Keratinocyte (primary cell): ENCODE measurements at regions not wholly inside any gene's neighbourhood (a gene's known extent, or its start where the extent isn't known, plus 50 kb on each side); places are given as distances from the start of the nearest gene placed in this dataset.

Source experiments
- EZH2 ChIP-seq: IDR thresholded peaks from one replicate; pipeline ENCODE4 v1.6.1; 2012; ENCODE audit warnings: inconsistent platforms, mild to moderate bottlenecking, low read length, moderate library complexity
- TF ChIP-seq, protein P1 (sequence below), 3 experiments: IDR thresholded peaks in 1 of 3; conservative IDR thresholded peaks in 1 of 3; optimal IDR thresholded peaks in 1 of 3; 2 replicates in 2 of 3; 3 replicates in 1 of 3; pipeline versions ENCODE3 to v1.5.1; 2011; ENCODE audit warnings: low read length in 3 of 3, mild to moderate bottlenecking in 3 of 3, moderate library complexity in 2 of 3, control low read depth in 1 of 3, inconsistent platforms in 1 of 3; ENCODE audit not compliant: insufficient read depth in 2 of 3; ENCODE audit errors: extremely low read depth in 1 of 3

DNA sequence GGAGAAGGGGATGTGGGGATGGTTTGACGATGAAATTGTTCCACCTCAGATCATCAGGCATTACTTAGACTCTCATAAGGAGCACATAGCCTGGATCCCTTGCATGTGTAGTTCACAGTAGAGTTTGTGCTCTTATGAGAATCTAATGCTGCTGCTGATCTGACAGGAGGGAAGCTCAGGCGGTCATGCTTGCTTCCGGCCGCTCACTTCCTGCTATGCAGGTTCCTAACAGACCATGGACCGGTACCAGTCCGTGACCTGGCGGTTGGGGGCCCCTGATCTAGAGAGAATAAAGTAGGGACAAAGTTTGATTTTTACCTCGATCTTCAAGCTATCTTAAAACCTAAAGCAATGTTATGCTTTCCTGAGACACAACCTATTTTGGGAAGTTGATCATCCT lies 373.8 kb upstream of the ARGLU1 start:
- TF ChIP-seq, protein P1, sequence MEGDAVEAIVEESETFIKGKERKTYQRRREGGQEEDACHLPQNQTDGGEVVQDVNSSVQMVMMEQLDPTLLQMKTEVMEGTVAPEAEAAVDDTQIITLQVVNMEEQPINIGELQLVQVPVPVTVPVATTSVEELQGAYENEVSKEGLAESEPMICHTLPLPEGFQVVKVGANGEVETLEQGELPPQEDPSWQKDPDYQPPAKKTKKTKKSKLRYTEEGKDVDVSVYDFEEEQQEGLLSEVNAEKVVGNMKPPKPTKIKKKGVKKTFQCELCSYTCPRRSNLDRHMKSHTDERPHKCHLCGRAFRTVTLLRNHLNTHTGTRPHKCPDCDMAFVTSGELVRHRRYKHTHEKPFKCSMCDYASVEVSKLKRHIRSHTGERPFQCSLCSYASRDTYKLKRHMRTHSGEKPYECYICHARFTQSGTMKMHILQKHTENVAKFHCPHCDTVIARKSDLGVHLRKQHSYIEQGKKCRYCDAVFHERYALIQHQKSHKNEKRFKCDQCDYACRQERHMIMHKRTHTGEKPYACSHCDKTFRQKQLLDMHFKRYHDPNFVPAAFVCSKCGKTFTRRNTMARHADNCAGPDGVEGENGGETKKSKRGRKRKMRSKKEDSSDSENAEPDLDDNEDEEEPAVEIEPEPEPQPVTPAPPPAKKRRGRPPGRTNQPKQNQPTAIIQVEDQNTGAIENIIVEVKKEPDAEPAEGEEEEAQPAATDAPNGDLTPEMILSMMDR (optimal IDR thresholded peaks at IDR 0.05 in 1 of 3, IDR thresholded peaks at IDR 0.05 in 1 of 3, conservative IDR thresholded peaks at IDR 0.05 in 1 of 3; ENCODE audit: extremely low read depth in 1 of 3, insufficient read depth in 2 of 3, low read length in 3 of 3), result no peak
- TF ChIP-seq EZH2, result no peak
